Peyer's patch (tissue), 4 donors: ENCODE measurements at regions not wholly inside any gene's neighbourhood (a gene's known extent, or its start where the extent isn't known, plus 50 kb on each side); places are given as distances from the start of the nearest gene placed in this dataset.

Experiments
- CTCF ChIP-seq, 6 experiments: fragments of 450-650 bp in 4 of 6; fragments of 200-600 bp in 2 of 6; sonication (generic) in 1 of 6; IDR thresholded peaks; one replicate each; pipeline ENCODE4 v1.5.1; 2017 to 2019; ENCODE audit warnings: antibody characterized with exemption in 6 of 6, mild to moderate bottlenecking in 3 of 6, moderate library complexity in 1 of 6
- POLR2A ChIP-seq, 2 donors: fragments of 450-650 bp; IDR thresholded peaks; one replicate each; pipeline ENCODE4 v1.5.1; 2017; ENCODE audit warnings: antibody characterized with exemption in 2 of 2, mild to moderate bottlenecking in 2 of 2, moderate library complexity in 2 of 2

- TF ChIP-seq CTCF (IDR thresholded peaks at IDR 0.05) (no peak), POLR2A (IDR thresholded peaks at IDR 0.05) (no peak)
Observed at GRCh38 chr1:198467907-198468306, 72.6 kb downstream of the ATP6V1G3 start.
